Erythroblast (primary cell): ENCODE measurements at regions not wholly inside any gene's neighbourhood (a gene's known extent, or its start where the extent isn't known, plus 50 kb on each side); places are given as distances from the start of the nearest gene placed in this dataset.

ENCODE experiments used
- GATA1 ChIP-seq: IDR thresholded peaks from 2 replicates; pipeline ENCODE4 v1.6.1; 2011; ENCODE audit warnings: low read depth, mild to moderate bottlenecking, control low read depth, low read length, moderate library complexity
- POLR2A ChIP-seq: IDR thresholded peaks from 2 replicates; pipeline ENCODE4 v1.6.1; 2011; ENCODE audit warnings: mild to moderate bottlenecking, low read length

- TF ChIP-seq POLR2A (no peak), GATA1 (no peak)
These were observed 195.1 kb downstream of the KCNE4 start for GRCh38 chr2:223247136-223247535.
